ENCODE measurements at regions not wholly inside any gene's neighbourhood (a gene's known extent, or its start where the extent isn't known, plus 50 kb on each side); places are given as distances from the start of the nearest gene placed in this dataset.
"Not testable (repeated sequence)": the region's sequence is repeated elsewhere in the genome, so short reads cannot be mapped to it uniquely, and the experiment has no call there.

- DNase-seq, result no peak
Measured at GRCh38 chr2:77725045-77725444, 202.9 kb upstream of the LRRTM4 start.

- DNase-seq, result not testable (repeated sequence)
Measured at GRCh38 chr2:77734662-77735340, 212.6 kb upstream of the LRRTM4 start.

GRCh38 chr2:77737236-77737635 is 215.1 kb upstream of the LRRTM4 start:
- no peak for DNase-seq

- DNase-seq, result no peak
Measured at GRCh38 chr2:77746780-77747179, 224.6 kb upstream of the LRRTM4 start.

- DNase-seq, result not testable (repeated sequence)
Measured at GRCh38 chr2:77753710-77754345, 231.7 kb upstream of the LRRTM4 start.

- no peak for DNase-seq
Measured at GRCh38 chr2:77767388-77768076, 245.4 kb upstream of the LRRTM4 start.

GRCh38 chr2:77768508-77768907 is 246.3 kb upstream of the LRRTM4 start:
- DNase-seq, result no peak

- DNase-seq, result no peak
Measured at GRCh38 chr2:77778917-77779316, 256.7 kb upstream of the LRRTM4 start.

- DNase-seq, result not testable (repeated sequence)
Measured at GRCh38 chr2:77793500-77793899, 271.3 kb upstream of the LRRTM4 start.

- DNase-seq, result no peak
Measured at GRCh38 chr2:77796397-77796796, 274.2 kb upstream of the LRRTM4 start.

- DNase-seq, result no peak
Measured at GRCh38 chr2:77797088-77797487, 274.9 kb upstream of the LRRTM4 start.

- no peak for DNase-seq
Measured at GRCh38 chr2:77800410-77800809, 278.2 kb upstream of the LRRTM4 start.

GRCh38 chr2:77807531-77808215 is 285.5 kb upstream of the LRRTM4 start:
- no peak for DNase-seq

- DNase-seq, result no peak
Measured at GRCh38 chr2:77808599-77808998, 286.4 kb upstream of the LRRTM4 start.

GRCh38 chr2:77813599-77813998 is 291.4 kb upstream of the LRRTM4 start:
- DNase-seq, result no peak

GRCh38 chr2:77816618-77817017 is 294.4 kb upstream of the LRRTM4 start:
- no peak for DNase-seq

- no peak for DNase-seq
Measured at GRCh38 chr2:77818186-77818585, 296.0 kb upstream of the LRRTM4 start.

- no peak for DNase-seq
Measured at GRCh38 chr2:77823028-77823427, 300.9 kb upstream of the LRRTM4 start.

- no peak for DNase-seq
Measured at GRCh38 chr2:77831060-77831459, 308.9 kb upstream of the LRRTM4 start.

- DNase-seq, result no peak
Measured at GRCh38 chr2:77831471-77831870, 309.3 kb upstream of the LRRTM4 start.

- no peak for DNase-seq
Measured at GRCh38 chr2:77831898-77832297, 309.7 kb upstream of the LRRTM4 start.

GRCh38 chr2:77834360-77835002 is 312.3 kb upstream of the LRRTM4 start:
- DNase-seq, result no peak

- no peak for DNase-seq
Measured at GRCh38 chr2:77838441-77838840, 316.3 kb upstream of the LRRTM4 start.

All from COR-L47 (cell line).